Spleen (tissue), 11 donors: ENCODE measurements at regions not wholly inside any gene's neighbourhood (a gene's known extent, or its start where the extent isn't known, plus 50 kb on each side); places are given as distances from the start of the nearest gene placed in this dataset.

Experiments used
- DNase-seq: peaks from one replicate; pipeline ENCODE4 v3.0.0-alpha.2; 2020
- H3K27ac ChIP-seq, 8 donors: fragments of 200-600 bp; sonication (generic) in 7 of 8; 1 replicate in 4 of 8; 2 replicates in 4 of 8; pipeline versions ENCODE4 v1.5.0 to v1.8.0; 2016 to 2021; ENCODE audit warnings: inconsistent platforms in 4 of 8, mild to moderate bottlenecking in 4 of 8, moderate library complexity in 1 of 8
- H3K27me3 ChIP-seq, 7 donors: fragments of 200-600 bp; sonication (generic) in 6 of 7; replicated peaks in 1 of 7; 1 replicate in 4 of 7; 2 replicates in 3 of 7; pipeline versions ENCODE4 v1.5.0 to v1.8.0; 2016 to 2021; ENCODE audit warnings: inconsistent platforms in 3 of 7, mild to moderate bottlenecking in 1 of 7
- H3K36me3 ChIP-seq, 6 donors: fragments of 200-600 bp; sonication (generic) in 5 of 6; 1 replicate in 4 of 6; 2 replicates in 2 of 6; pipeline versions ENCODE4 v1.5.0 to v1.8.0; 2016 to 2021; ENCODE audit warnings: inconsistent platforms in 2 of 6
- H3K4me1 ChIP-seq, 6 donors: fragments of 200-600 bp; sonication (generic) in 5 of 6; 1 replicate in 3 of 6; 2 replicates in 3 of 6; pipeline versions ENCODE4 v1.5.0 to v1.8.0; 2016 to 2021; ENCODE audit warnings: inconsistent platforms in 3 of 6
- H3K4me3 ChIP-seq, 8 donors: fragments of 200-600 bp; sonication (generic) in 7 of 8; 1 replicate in 4 of 8; 2 replicates in 4 of 8; pipeline versions ENCODE4 v1.5.0 to v1.8.0; 2016 to 2021; ENCODE audit warnings: inconsistent platforms in 4 of 8, mild to moderate bottlenecking in 4 of 8, moderate library complexity in 2 of 8
- H3K9me3 ChIP-seq, 8 donors: fragments of 200-600 bp; sonication (generic) in 7 of 8; 1 replicate in 4 of 8; 2 replicates in 4 of 8; pipeline versions ENCODE4 v1.5.0 to v1.8.0; 2016 to 2021; ENCODE audit warnings: inconsistent platforms in 4 of 8
- POLR2A ChIP-seq, 3 donors: fragments of 450-650 bp; IDR thresholded peaks; one replicate each; pipeline ENCODE4 v1.5.1; 2017; ENCODE audit warnings: antibody characterized with exemption in 3 of 3, mild to moderate bottlenecking in 1 of 3
- POLR2AphosphoS5 ChIP-seq, 3 donors: sonication (generic); formaldehyde crosslinking; IDR thresholded peaks; one replicate each; pipeline ENCODE4 v1.5.1; 2017; ENCODE audit warnings: antibody characterized with exemption in 3 of 3
- WGBS, 5 donors: extraction: QIAGEN DNeasy Blood & Tissue Kit in 3 of 5; methylation state at CpG; one replicate each; pipeline versions ENCODE4 v1.1.5 to v1.1.7; 2013 to 2018; 5-methylcytosine and 5-hydroxymethylcytosine counted together
- intact Hi-C: fragments of 100-400 bp; cut with DNase I; formaldehyde crosslinking; loops from one replicate; pipeline ENCODE4 v1.15.0; 2023; ENCODE audit warnings: low total_unique reads
- TF ChIP-seq, protein P1 (sequence below), 11 experiments: fragments of 200-600 bp in 7 of 11; fragments of 450-650 bp in 4 of 11; sonication (generic) in 4 of 11; IDR thresholded peaks in 8 of 11; conservative IDR thresholded peaks in 3 of 11; 1 replicate in 7 of 11; 2 replicates in 4 of 11; pipeline versions ENCODE4 v1.4.0 to v1.8.0; 2016 to 2021; ENCODE audit warnings: antibody characterized with exemption in 11 of 11, inconsistent platforms in 4 of 11, mild to moderate bottlenecking in 1 of 11
- donor health status: healthy with polysubstance abuse.
- donor health status: DM: no; HTN: no; CAD: no; lungs with moderate emphysema.
- donor health status: DM: no; HTN: no; CAD: no.
- donor health status: Bipolar disorder and iron deficiency.
- donor health status: healthy.
- donor health status: DM: no; HTN: no; CAD: no.
- donor health status: DM: yes; HTN: yes; CAD: no.

DNA sequence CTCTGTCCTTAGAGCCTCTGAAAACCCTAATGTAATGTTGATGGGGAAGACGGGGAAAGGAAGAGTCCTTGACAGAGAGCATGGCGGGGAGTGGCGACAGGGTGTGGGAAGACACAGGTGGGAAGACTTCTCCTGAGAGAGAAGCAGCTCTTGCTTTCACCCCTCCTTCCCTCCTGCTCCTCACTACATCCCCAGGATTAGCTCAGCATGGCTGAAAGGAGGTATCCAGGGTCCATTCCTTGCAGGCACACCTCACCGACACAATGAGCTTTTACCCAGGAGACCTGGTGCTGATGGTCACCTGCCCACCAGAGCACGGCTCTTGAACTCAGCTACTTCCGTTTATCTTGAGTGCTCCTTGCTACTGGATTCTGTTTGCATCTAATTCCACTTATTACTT is 469.3 kb downstream of the CDH26 start:
- TF ChIP-seq, protein P1, sequence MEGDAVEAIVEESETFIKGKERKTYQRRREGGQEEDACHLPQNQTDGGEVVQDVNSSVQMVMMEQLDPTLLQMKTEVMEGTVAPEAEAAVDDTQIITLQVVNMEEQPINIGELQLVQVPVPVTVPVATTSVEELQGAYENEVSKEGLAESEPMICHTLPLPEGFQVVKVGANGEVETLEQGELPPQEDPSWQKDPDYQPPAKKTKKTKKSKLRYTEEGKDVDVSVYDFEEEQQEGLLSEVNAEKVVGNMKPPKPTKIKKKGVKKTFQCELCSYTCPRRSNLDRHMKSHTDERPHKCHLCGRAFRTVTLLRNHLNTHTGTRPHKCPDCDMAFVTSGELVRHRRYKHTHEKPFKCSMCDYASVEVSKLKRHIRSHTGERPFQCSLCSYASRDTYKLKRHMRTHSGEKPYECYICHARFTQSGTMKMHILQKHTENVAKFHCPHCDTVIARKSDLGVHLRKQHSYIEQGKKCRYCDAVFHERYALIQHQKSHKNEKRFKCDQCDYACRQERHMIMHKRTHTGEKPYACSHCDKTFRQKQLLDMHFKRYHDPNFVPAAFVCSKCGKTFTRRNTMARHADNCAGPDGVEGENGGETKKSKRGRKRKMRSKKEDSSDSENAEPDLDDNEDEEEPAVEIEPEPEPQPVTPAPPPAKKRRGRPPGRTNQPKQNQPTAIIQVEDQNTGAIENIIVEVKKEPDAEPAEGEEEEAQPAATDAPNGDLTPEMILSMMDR (IDR thresholded peaks at IDR 0.05 in 8 of 11, conservative IDR thresholded peaks at IDR 0.05 in 3 of 11): no peak
- no peak for TF ChIP-seq POLR2AphosphoS5 (IDR thresholded peaks at IDR 0.05)
- no peak for TF ChIP-seq POLR2A (IDR thresholded peaks at IDR 0.05)
- WGBS, 5 donors: 92 to 96% (median 93%) methylated on average over 6 of the region's 6 CpGs
- no peak for DNase-seq
- no peaks in the 10 kb centered on the region for H3K4me1 ChIP-seq
- no peak overlapping the region for H3K4me3 ChIP-seq
- H3K27me3 ChIP-seq: no peaks in the 10 kb centered on the region
- H3K9me3 ChIP-seq: no peaks in the 10 kb centered on the region
- H3K36me3 ChIP-seq: no peaks in the 10 kb centered on the region
- intact Hi-C loops: no loop called here
- no peak overlapping the region for H3K27ac ChIP-seq

DNA sequence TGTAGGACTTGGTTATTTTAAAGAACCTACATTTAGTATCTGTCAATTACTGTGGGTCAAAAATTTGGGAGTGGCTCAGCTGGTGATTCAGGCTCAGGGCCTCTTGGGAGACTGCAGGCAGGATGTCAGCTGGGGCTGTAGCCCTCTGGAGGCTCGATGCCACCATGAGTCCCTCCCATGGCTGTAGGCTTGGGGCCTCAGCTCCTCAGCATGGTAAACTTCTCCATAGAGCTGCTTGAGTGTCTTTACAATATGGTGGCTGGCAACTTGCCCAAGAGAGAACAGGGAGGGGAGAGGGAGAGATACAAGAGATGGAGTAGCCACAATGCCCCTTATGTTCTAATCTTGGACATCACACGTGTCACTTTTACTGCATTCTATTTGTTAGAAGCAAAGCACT is 470.4 kb downstream of the CDH26 start:
- Histone ChIP-seq H3K27ac (no peak overlapping the region), H3K4me3 (no peak overlapping the region), H3K9me3 (no peaks in the 10 kb centered on the region), H3K27me3 (no peaks in the 10 kb centered on the region), H3K4me1 (no peaks in the 10 kb centered on the region), H3K36me3 (no peaks in the 10 kb centered on the region)
- intact Hi-C loops: no loop called here
- TF ChIP-seq, protein P1 (IDR thresholded peaks at IDR 0.05 in 8 of 11, conservative IDR thresholded peaks at IDR 0.05 in 3 of 11): no peak
- no peak for TF ChIP-seq POLR2AphosphoS5 (IDR thresholded peaks at IDR 0.05)
- TF ChIP-seq POLR2A (IDR thresholded peaks at IDR 0.05): no peak
- DNase-seq: no peak
- 61 to 74% (median 73%) methylated on average over 2 of the region's 2 CpGs for WGBS, 5 donors

DNA sequence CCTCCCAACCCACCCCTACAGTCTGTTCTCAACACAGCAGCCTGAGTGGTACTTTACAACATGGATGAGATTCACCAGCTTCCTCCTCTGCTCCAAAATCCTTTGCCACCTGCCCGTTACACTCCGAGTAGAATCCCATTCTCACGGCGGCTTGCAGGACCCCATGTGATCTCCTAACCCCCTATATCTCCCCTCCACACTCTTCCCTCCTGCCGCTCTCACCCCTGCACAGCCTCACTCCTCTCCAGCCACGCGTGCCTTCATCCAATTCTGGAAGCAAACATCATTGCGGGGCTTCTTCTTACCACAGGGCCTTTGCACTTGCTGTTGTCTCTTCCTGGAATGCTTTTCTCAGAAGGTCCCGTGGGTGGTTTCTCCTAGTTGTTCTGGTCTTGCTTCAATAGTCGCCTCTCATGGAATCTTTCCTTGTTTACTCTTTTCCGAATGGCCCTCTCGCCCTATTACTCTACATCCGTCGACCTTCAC is 472.3 kb downstream of the CDH26 start:
- no peak overlapping the region for H3K4me3 ChIP-seq
- H3K4me1 ChIP-seq: no peaks in the 10 kb centered on the region
- TF ChIP-seq POLR2A (IDR thresholded peaks at IDR 0.05) (no peak), POLR2AphosphoS5 (IDR thresholded peaks at IDR 0.05) (no peak)
- TF ChIP-seq, protein P1 (IDR thresholded peaks at IDR 0.05 in 8 of 11, conservative IDR thresholded peaks at IDR 0.05 in 3 of 11): no peak
- H3K9me3 ChIP-seq: no peaks in the 10 kb centered on the region
- H3K27ac ChIP-seq: no peak overlapping the region
- H3K36me3 ChIP-seq: no peaks in the 10 kb centered on the region
- DNase-seq: no peak
- intact Hi-C loops: no loop called here
- 91 to 96% (median 92%) methylated on average over 14 of the region's 14 CpGs for WGBS, 5 donors
- no peaks in the 10 kb centered on the region for H3K27me3 ChIP-seq

DNA sequence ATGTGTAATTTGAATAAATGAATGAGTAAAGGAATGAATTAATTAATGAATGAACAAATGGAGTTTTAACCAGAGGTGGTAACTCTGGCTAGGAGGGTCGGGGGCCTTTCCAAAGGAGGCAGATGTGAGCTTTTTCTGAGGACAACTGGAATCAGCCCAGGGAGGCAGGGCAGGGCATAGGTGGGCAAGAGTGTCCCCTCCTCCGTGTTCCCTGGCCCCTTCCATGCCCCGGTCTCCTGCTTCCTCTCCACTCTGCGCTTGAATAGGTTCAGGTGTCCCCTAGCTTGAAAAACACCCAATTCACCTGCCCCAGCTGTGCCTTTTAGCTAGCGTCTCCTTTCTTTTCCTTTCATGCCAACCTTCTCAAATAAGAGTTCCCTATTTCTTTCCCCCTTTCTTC is 473.1 kb downstream of the CDH26 start:
- no peak for DNase-seq
- Histone ChIP-seq H3K9me3 (no peaks in the 10 kb centered on the region), H3K4me3 (no peak overlapping the region), H3K27ac (no peak overlapping the region), H3K27me3 (no peaks in the 10 kb centered on the region), H3K36me3 (no peaks in the 10 kb centered on the region), H3K4me1 (no peaks in the 10 kb centered on the region)
- TF ChIP-seq POLR2A (IDR thresholded peaks at IDR 0.05): no peak
- no peak for TF ChIP-seq POLR2AphosphoS5 (IDR thresholded peaks at IDR 0.05)
- TF ChIP-seq, protein P1 (IDR thresholded peaks at IDR 0.05 in 8 of 11, conservative IDR thresholded peaks at IDR 0.05 in 3 of 11): no peak
- intact Hi-C loops: no loop called here
- WGBS, 5 donors: 70 to 76% (median 72%) methylated on average over 5 of the region's 5 CpGs
